GM23338 (cell line): ENCODE measurements at regions not wholly inside any gene's neighbourhood (a gene's known extent, or its start where the extent isn't known, plus 50 kb on each side); places are given as distances from the start of the nearest gene placed in this dataset.

ENCODE experiments used
- ATAC-seq: fragments of 200-7000 bp; cut with Tn5 transposase; 3 replicates; pipeline ENCODE4 v1.9.1; 2020
- DNase-seq: peaks from one replicate; pipeline ENCODE4 v3.0.0-alpha.2; 2015; ENCODE audit warnings: low spot score
- H2AFZ ChIP-seq: fragments of 200-600 bp; sonication (generic); 2 replicates; pipeline ENCODE4 v1.8.0; 2016; ENCODE audit warnings: antibody characterized with exemption, mild to moderate bottlenecking, moderate library complexity
- H3F3A ChIP-seq: fragments of 200-600 bp; sonication (generic); replicated peaks from 2 replicates; pipeline ENCODE4 v1.8.0; 2017; ENCODE audit warnings: antibody characterized with exemption, mixed run types, low read depth
- H3K27ac ChIP-seq: fragments of 200-600 bp; sonication (generic); 2 replicates; pipeline ENCODE4 v1.6.1; 2016; ENCODE audit warnings: low read depth
- H3K27me3 ChIP-seq: fragments of 200-600 bp; sonication (generic); 2 replicates; pipeline ENCODE4 v1.8.0; 2016; ENCODE audit warnings: mild to moderate bottlenecking, mixed run types, moderate library complexity; ENCODE audit not compliant: insufficient read depth
- H3K36me3 ChIP-seq: fragments of 200-600 bp; sonication (generic); 2 replicates; pipeline ENCODE4 v1.8.0; 2016; ENCODE audit warnings: mild to moderate bottlenecking; ENCODE audit not compliant: insufficient read depth
- H3K4me1 ChIP-seq: fragments of 200-600 bp; sonication (generic); 2 replicates; pipeline ENCODE4 v1.8.0; 2016; ENCODE audit warnings: mild to moderate bottlenecking, moderate library complexity; ENCODE audit not compliant: insufficient read depth
- H3K4me2 ChIP-seq: fragments of 200-600 bp; sonication (generic); 2 replicates; pipeline ENCODE4 v1.7.1; 2017; ENCODE audit warnings: mixed run types
- H3K4me3 ChIP-seq: fragments of 200-600 bp; sonication (generic); 2 replicates; pipeline ENCODE4 v1.6.1; 2016; ENCODE audit warnings: mixed run types
- H3K79me2 ChIP-seq: fragments of 200-600 bp; sonication (generic); replicated peaks from 2 replicates; pipeline ENCODE4 v1.8.0; 2017; ENCODE audit warnings: mild to moderate bottlenecking; ENCODE audit not compliant: insufficient read depth
- H3K9me2 ChIP-seq: fragments of 200-600 bp; sonication (generic); 2 replicates; pipeline ENCODE4 v1.8.0; 2017; ENCODE audit not compliant: insufficient read depth
- H4K20me1 ChIP-seq: fragments of 200-600 bp; sonication (generic); replicated peaks from 2 replicates; pipeline ENCODE4 v1.8.0; 2017; ENCODE audit warnings: mild to moderate bottlenecking; ENCODE audit not compliant: insufficient read depth
- H3K27ac Mint-ChIP-seq: 2 replicates; pipeline ENCODE4 v1.8.0; 2020; ENCODE audit warnings: inconsistent platforms, mild to moderate bottlenecking, moderate library complexity, mixed read lengths
- H3K27me3 Mint-ChIP-seq: 3 replicates; pipeline ENCODE4 v1.8.0; 2022; ENCODE audit warnings: low read depth, mild to moderate bottlenecking, moderate library complexity, mixed read lengths, inconsistent platforms; ENCODE audit not compliant: insufficient read depth, poor library complexity
- H3K36me3 Mint-ChIP-seq: 3 replicates; pipeline ENCODE4 v1.8.0; 2021; ENCODE audit warnings: low read depth, mild to moderate bottlenecking, inconsistent platforms, moderate library complexity, mixed read lengths
- H3K4me1 Mint-ChIP-seq: 3 replicates; pipeline ENCODE4 v1.8.0; 2020; ENCODE audit warnings: mild to moderate bottlenecking, inconsistent platforms, mixed read lengths
- H3K4me3 Mint-ChIP-seq: 3 replicates; pipeline ENCODE4 v1.8.0; 2021; ENCODE audit warnings: moderate library complexity, mild to moderate bottlenecking, inconsistent platforms, mixed read lengths
- H3K9me3 Mint-ChIP-seq: 3 replicates; pipeline ENCODE4 v1.8.0; 2020; ENCODE audit warnings: moderate library complexity, mild to moderate bottlenecking, inconsistent platforms, mixed read lengths
- CREB1 ChIP-seq: fragments of 250-450 bp; sonication (Bioruptor Pico); IDR thresholded peaks from 2 replicates; pipeline ENCODE4 v1.5.0; 2020; ENCODE audit warnings: low read depth, mild to moderate bottlenecking, moderate library complexity
- EZH2 ChIP-seq: fragments of 200-600 bp; sonication (generic); IDR thresholded peaks from one replicate; pipeline ENCODE4 v1.8.0; 2017; ENCODE audit warnings: antibody characterized with exemption, mild to moderate bottlenecking, low read depth; ENCODE audit not compliant: unreplicated experiment
- POLR2AphosphoS5 ChIP-seq: IDR thresholded peaks from 2 replicates; pipeline ENCODE4 v1.6.1; 2016; ENCODE audit warnings: antibody characterized with exemption, low read depth
- REST ChIP-seq: IDR thresholded peaks from one replicate; pipeline ENCODE4 v1.6.1; 2018; ENCODE audit warnings: antibody characterized with exemption; ENCODE audit not compliant: unreplicated experiment
- STAT1 ChIP-seq: IDR thresholded peaks from one replicate; pipeline ENCODE4 v1.6.1; 2016; ENCODE audit warnings: antibody characterized with exemption; ENCODE audit not compliant: unreplicated experiment
- ZNF114 ChIP-seq: fragments of 250-450 bp; sonication (Bioruptor Pico); IDR thresholded peaks from 2 replicates; pipeline ENCODE4 v1.5.0; 2020; ENCODE audit warnings: mild to moderate bottlenecking, moderate library complexity
- ZNF331 ChIP-seq: fragments of 250-450 bp; sonication (Bioruptor Pico); IDR thresholded peaks from 2 replicates; pipeline ENCODE4 v1.5.0; 2020; ENCODE audit warnings: low read depth, mild to moderate bottlenecking, moderate library complexity
- TF ChIP-seq, protein P1 (sequence below): fragments of 250-450 bp; sonication (Bioruptor Pico); IDR thresholded peaks from 2 replicates; pipeline ENCODE4 v1.5.0; 2020; ENCODE audit warnings: mild to moderate bottlenecking, moderate library complexity
- TF ChIP-seq, protein P2 (sequence below): IDR thresholded peaks from 2 replicates; pipeline ENCODE4 v1.6.1; 2016; ENCODE audit warnings: antibody characterized with exemption

DNA sequence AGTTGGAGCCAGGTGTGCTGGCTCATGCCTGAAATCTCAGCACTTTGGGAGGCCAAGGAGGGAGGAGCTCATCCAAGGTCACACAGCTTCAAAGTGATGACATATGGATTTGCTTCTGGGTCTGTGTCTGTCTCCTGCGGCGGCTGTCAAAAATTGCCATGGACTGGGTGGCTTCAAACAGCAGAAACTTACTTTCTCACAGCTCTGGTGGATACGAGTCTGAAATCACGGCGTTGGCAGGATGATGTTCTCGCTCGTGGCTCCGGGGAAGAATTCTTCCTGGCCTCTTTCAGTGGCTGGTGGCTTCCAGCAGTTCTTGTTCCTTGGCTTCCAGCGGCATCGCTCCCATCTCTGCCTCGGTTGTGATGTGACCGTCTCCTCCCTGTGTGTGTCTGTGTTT lies 314.8 kb upstream of the C1orf174 start (continued):
- TF ChIP-seq, protein P1, sequence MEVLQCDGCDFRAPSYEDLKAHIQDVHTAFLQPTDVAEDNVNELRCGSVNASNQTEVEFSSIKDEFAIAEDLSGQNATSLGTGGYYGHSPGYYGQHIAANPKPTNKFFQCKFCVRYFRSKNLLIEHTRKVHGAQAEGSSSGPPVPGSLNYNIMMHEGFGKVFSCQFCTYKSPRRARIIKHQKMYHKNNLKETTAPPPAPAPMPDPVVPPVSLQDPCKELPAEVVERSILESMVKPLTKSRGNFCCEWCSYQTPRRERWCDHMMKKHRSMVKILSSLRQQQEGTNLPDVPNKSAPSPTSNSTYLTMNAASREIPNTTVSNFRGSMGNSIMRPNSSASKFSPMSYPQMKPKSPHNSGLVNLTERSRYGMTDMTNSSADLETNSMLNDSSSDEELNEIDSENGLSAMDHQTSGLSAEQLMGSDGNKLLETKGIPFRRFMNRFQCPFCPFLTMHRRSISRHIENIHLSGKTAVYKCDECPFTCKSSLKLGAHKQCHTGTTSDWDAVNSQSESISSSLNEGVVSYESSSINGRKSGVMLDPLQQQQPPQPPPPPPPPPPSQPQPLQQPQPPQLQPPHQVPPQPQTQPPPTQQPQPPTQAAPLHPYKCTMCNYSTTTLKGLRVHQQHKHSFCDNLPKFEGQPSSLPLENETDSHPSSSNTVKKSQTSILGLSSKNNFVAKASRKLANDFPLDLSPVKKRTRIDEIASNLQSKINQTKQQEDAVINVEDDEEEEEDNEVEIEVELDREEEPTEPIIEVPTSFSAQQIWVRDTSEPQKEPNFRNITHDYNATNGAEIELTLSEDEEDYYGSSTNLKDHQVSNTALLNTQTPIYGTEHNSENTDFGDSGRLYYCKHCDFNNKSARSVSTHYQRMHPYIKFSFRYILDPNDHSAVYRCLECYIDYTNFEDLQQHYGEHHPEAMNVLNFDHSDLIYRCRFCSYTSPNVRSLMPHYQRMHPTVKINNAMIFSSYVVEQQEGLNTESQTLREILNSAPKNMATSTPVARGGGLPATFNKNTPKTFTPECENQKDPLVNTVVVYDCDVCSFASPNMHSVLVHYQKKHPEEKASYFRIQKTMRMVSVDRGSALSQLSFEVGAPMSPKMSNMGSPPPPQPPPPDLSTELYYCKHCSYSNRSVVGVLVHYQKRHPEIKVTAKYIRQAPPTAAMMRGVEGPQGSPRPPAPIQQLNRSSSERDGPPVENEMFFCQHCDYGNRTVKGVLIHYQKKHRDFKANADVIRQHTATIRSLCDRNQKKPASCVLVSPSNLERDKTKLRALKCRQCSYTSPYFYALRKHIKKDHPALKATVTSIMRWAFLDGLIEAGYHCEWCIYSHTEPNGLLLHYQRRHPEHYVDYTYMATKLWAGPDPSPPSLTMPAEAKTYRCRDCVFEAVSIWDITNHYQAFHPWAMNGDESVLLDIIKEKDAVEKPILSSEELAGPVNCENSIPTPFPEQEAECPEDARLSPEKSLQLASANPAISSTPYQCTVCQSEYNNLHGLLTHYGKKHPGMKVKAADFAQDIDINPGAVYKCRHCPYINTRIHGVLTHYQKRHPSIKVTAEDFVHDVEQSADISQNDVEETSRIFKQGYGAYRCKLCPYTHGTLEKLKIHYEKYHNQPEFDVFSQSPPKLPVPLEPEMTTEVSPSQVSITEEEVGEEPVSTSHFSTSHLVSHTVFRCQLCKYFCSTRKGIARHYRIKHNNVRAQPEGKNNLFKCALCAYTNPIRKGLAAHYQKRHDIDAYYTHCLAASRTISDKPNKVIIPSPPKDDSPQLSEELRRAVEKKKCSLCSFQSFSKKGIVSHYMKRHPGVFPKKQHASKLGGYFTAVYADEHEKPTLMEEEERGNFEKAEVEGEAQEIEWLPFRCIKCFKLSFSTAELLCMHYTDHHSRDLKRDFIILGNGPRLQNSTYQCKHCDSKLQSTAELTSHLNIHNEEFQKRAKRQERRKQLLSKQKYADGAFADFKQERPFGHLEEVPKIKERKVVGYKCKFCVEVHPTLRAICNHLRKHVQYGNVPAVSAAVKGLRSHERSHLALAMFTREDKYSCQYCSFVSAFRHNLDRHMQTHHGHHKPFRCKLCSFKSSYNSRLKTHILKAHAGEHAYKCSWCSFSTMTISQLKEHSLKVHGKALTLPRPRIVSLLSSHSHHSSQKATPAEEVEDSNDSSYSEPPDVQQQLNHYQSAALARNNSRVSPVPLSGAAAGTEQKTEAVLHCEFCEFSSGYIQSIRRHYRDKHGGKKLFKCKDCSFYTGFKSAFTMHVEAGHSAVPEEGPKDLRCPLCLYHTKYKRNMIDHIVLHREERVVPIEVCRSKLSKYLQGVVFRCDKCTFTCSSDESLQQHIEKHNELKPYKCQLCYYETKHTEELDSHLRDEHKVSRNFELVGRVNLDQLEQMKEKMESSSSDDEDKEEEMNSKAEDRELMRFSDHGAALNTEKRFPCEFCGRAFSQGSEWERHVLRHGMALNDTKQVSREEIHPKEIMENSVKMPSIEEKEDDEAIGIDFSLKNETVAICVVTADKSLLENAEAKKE, result no peak
- TF ChIP-seq, protein P2, sequence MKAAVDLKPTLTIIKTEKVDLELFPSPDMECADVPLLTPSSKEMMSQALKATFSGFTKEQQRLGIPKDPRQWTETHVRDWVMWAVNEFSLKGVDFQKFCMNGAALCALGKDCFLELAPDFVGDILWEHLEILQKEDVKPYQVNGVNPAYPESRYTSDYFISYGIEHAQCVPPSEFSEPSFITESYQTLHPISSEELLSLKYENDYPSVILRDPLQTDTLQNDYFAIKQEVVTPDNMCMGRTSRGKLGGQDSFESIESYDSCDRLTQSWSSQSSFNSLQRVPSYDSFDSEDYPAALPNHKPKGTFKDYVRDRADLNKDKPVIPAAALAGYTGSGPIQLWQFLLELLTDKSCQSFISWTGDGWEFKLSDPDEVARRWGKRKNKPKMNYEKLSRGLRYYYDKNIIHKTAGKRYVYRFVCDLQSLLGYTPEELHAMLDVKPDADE, result no peak
- TF ChIP-seq STAT1 (no peak), CREB1 (CRISPR knock-in tag) (no peak), EZH2 (no peak)

- H3K4me1 ChIP-seq, result no peaks in the 10 kb centered on the region
- no peaks in the 10 kb centered on the region for H3K36me3 ChIP-seq
- H3K27me3 Mint-ChIP-seq, result peaks cover 7% of the 10 kb centered on the region
- no peak overlapping the region for H3K4me3 ChIP-seq
- no peaks in the 10 kb centered on the region for H3K9me2 ChIP-seq
- ATAC-seq (no peak), DNase-seq (no peak)
- H3K27me3 ChIP-seq, result no peaks in the 10 kb centered on the region
- H4K20me1 ChIP-seq, result no peaks in the 10 kb centered on the region
- no peaks in the 10 kb centered on the region for H3K4me1 Mint-ChIP-seq
- no peak overlapping the region for H2AFZ ChIP-seq
- no peak overlapping the region for H3K4me3 Mint-ChIP-seq
- no peak overlapping the region for H3K4me2 ChIP-seq
- no peaks in the 10 kb centered on the region for H3F3A ChIP-seq
- no peaks in the 10 kb centered on the region for H3K79me2 ChIP-seq
- peaks cover 33% of the 10 kb centered on the region for H3K36me3 Mint-ChIP-seq
- H3K27ac Mint-ChIP-seq, result no peak overlapping the region
- H3K27ac ChIP-seq, result no peak overlapping the region
- H3K9me3 Mint-ChIP-seq, result peaks cover 96% of the 10 kb centered on the region
- TF ChIP-seq POLR2AphosphoS5 (no peak), ZNF114 (CRISPR knock-in tag) (no peak), ZNF331 (CRISPR knock-in tag) (no peak), REST (no peak)
- TF ChIP-seq, protein P2, result no peak
Measured at GRCh38 chr1:4215391-4215790, 315.3 kb upstream of the C1orf174 start.
